ENCODE measurements at regions not wholly inside any gene's neighbourhood (a gene's known extent, or its start where the extent isn't known, plus 50 kb on each side); places are given as distances from the start of the nearest gene placed in this dataset.
"Not testable (repeated sequence)": the region's sequence is repeated elsewhere in the genome, so short reads cannot be mapped to it uniquely, and the experiment has no call there.

DNA sequence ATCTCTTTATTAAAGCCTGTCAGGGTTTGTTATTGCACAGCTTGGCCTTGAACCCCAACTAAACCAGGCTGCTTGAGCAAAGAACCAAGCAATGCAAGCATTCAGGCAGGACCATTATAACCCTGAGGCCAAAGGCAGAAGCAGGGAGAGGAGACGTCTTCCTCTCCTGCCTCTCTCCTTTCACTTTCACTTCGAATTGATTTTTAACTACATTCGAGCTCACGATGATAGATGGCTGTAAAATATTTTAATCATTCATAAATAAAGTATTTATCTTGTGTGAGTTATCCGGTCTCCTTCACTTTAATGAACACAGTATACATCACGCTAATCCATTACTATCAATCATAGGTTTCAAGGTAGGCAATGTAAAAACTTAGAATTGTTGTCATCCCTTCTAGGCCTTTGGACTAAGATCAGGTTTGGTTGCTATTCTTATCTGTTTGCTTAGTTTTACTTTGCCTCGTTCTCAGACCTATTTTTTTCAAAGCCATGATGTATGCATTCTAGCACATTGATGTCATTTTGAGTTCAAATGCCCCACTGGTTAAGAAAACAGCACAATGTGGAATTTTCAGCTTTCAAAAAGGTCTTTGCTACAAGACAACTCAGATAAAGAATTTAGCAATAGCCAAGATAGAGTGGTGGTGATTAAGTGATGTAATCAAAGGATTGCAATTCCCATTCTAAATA is 480.2 kb upstream of the RUNX1 start:
- DNase-seq (ENCODE audit: low spot score): no peak

DNA sequence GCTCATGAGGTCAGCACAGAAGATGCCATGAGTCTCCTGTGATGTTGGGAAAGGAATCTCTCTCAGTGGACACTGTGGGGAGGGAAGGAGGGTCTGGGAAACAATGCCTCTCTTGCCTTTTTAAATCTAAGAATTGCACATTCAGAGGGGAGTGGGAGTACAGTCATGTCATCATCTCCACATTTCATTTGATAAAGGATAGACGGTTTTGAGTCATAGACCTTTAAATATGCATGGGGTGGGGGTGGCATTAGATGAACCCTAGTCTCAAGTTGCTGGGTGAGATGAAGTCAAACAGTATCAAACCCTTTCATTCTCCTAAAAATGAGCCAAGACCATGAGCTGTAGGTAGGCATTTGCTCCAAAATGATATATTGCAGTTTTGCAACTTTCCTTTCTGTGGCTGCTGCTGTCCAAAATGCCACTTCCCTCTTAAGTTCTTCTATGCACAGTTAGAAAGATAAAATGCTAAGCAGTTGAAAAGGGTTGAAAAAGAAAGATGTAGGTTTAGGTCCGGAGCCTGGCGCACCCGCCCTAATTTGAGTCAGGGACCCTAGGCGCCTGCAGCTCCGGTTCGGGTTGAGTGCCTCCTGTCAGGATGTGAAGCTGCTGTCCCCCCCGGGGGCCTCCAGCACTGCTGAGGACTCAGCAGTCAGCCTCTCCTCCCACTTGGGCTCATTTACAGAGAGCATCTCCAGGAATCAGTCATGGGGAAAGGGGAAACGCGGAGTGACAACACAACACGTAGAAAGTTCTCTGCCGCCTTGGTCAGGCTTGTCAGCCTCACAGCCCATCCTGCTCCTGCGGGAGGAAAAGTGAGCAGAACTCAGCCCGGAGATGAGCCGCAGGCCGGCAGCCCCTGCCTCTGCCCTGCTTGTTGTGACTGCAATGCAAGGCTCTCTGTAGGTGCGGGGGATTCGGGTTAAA is 479.3 kb upstream of the RUNX1 start:
- no peak for DNase-seq (ENCODE audit: low spot score)

DNA sequence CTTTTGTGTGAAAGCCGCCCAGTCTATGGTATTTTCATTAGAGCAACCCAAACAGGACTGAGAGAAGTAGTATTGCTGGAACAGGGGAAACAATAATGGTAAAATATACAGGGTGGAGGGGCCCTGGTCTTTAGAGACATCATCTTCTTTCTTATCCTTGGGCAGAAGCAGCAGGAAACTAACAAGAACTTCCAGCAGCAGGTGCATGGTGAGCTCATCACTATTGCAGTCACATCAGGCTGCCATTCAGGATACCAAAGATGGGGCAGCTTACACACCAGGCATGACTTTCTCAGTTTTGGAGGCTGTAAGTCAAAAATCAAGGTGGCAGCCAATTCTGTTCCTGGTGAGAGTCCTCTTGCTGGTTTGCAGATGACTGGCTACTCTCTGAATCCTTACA is 478.3 kb upstream of the RUNX1 start:
- no peak for DNase-seq (ENCODE audit: low spot score)

DNA sequence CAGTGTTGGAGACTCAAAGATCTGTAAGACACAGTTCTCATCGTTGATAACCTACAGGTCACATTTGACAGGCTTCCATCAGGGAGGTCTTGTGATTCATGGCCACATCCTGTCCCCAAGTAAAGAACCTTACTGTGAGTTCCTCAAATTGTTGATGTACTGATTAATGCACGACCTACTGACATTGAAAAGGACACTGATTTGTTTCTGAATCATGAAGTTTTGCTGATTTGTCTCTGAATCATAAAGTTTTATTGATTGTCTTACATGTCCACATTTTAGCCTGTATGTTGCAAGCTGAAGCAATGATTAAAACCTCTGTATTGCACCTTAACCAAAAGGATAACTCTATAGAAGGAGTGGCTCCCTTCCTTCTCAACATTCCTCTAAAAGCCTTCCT is 476.3 kb upstream of the RUNX1 start:
- no peak for DNase-seq (ENCODE audit: low spot score)

DNA sequence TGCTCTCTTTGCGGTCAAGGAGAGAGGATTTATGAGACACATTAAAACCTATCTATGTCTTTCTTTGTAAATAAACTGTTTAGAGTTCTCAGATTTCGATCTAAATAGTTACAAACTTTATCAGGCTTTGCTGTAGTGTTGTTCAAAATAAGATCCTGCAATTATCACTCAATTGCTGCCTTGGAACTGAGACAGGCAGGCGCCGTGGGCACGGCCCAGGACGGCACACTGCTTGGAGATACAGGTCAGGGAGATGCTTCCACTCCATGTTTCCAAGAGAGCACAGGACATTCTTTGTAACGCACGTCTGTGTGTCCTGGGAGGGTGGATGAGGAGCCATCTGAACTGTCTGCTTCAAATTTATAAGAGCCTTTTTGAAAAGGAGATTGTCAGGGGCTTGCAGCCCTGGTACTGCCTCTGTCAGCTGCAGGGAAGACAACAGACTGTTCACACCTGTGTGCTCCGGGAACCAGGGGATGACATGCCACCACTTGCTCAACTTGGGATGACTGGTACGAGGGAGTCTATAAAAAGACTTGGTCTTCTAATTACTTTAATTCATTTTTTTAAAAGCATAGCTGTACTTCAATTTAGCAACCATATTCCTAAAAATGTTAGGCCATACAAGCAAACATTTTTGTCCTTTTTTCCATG is 472.9 kb upstream of the RUNX1 start:
- DNase-seq (ENCODE audit: low spot score): no peak

DNA sequence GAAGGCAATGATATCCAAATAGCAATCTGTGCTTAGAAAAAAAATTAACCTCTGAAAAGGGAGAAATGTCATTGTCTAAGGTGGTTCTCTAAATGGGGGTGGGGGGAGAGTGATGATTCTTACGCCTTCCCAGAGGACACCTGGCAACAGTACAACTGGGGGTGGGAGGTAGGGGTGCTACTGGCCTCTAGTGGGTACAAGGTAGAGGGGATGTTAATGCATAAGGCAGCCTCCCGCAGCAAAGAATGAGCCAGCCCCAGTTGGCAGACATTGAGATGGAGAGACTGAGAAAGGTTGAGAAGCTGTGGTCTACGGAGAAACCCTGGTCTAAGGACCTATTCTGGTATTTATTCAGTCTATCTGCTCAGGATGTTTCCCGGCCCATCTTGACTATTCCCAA is 472.2 kb upstream of the RUNX1 start:
- DNase-seq (ENCODE audit: low spot score): no peak

DNA sequence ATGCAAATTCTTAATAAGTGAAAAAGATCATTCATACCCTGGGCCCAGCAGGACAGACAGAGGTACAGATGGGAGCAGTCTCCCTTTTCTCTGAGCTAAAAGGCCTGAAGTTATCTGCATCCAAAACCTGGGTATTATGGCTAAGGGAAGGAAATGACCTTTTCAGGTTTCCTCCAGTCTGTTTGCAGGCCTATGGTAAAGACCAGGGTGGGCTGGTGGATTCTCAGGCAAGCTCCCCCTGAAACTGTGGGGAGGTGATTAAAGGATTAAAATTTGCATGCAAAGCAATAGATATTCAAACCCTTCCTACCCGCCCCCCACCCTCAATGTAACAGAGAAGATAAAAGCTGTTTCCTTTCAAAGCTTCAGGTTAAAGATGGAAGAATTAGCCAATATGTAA is 471.8 kb upstream of the RUNX1 start:
- DNase-seq (ENCODE audit: low spot score): no peak

DNA sequence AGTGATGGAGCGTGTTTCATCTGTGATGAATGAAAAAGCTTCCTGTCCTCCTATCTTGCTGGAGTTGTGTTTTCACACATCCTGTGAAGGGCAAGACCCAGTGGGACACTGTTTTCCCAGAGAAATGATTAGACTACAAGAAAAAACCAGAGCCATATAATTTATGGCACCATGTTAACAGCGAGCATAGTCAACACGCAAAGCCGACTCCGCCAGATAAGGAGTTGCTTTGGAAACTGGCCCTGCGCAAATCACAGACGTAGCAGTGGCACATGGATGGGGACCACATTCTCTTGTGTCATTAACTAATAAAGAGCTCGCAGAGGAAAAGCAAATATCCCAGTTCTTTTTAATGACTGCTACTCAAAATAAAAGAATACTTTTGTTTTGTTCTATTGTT is 471.2 kb upstream of the RUNX1 start:
- no peak for DNase-seq (ENCODE audit: low spot score)

DNA sequence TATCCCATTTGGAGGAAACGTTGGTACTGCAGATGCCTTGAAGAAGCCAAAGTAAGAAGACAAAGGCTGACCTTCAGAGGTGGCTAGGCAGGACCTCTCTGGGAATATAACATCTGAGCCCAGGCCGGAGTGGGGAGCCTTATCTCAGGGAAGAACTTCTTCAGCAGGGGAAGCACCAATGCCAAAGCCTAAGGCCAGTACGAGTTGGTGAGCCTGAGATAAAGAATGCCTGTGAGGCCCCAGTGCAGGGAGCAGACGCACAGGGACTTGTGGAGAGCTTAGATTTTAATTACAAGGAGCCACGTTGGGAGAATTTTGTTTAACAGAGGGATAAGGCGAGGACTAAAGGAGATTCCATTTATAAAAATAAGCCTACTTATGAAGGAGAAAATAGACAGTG is 468.8 kb upstream of the RUNX1 start:
- no peak for DNase-seq (ENCODE audit: low spot score)

DNA sequence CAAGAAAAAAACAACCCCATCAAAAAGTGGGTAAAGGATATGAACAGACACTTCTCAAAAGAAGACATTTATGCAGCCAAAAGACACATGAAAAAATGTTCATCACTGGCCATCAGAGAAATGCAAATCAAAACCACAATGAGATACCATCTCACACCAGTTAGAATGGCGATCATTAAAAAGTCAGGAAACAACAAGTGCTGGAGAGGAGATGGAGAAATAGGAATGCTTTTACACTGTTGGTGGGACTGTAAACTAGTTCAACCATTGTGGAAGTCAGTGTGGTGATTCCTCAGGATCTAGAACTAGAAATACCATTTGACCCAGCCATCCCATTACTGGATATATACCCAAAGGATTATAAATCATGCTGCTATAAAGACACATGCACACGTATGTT is 467.2 kb upstream of the RUNX1 start:
- not testable (repeated sequence) for DNase-seq (ENCODE audit: low spot score)

DNA sequence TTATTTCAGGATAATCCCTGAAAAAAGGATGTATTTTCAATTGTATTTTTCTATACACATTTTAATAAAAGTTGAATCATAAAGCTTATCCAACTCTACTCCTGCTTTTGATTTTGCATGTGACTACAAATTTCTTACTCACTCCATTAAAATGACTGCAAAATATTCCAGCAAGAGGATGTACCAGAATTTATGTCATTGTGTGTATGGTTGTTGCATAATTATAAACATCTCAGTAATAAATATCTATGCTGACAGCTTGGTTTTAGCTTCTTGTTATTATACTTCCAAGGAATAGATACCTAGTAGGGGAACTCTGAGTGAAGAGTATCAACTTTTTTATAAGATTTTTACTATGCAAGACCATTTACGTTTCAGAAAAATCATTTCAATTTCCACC is 463.2 kb upstream of the RUNX1 start:
- no peak for DNase-seq (ENCODE audit: low spot score)

DNA sequence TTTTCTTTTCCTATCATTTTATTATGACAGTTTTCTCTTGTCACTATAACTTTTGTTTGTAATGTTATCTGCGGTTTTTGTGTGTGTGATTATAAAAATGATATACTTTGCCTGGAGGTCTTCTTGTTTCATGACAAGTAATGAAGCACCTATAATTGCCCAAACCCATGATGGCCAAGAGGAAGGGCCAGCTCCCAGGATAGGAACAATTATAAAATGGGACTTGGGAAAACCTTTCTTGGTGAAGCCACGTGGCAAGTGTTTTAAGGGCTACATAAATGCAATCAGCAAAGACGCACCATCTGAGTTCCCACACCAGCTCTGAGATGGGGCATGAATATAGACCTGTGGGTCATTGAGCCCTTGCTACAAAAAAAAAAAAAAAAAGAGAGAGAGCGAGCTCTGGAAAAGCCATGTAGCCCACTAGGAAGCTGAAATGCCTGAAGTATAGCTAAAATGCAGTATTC is 462.6 kb upstream of the RUNX1 start:
- DNase-seq (ENCODE audit: low spot score): no peak

DNA sequence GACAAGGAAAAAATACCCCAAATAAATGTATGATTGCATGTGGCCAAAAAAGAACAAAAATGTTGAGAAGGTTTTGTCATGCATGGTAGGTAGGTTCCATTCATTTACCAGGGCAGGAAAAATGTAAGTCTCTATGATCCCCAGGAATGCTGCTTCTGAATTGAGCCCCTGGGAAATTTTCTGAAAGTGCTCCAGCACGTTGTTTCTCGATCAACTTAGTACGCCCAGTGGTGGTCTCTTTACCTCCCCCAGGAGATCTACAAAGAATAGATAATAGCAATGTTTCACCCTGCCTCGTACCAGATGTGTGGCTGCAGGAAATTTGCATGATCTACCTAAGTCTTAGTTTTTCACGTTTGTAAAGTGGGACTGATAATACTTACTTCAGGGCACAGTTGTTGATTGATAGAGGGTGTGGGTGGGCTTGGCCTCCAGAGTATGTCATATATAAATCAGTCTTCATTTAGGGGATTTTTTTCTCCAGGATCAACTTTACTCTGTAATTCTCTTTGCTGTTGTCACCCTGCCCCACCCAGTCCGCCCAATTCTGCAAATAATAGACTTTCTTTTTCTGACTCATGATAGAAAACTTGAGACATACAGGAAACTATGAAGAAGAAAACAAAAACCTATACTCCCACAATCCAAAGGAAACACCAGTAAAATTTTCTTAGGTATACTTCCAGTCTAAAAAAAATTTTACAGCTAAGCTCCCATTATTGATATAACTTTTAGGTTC is 462.0 kb upstream of the RUNX1 start:
- no peak for DNase-seq (ENCODE audit: low spot score)

DNA sequence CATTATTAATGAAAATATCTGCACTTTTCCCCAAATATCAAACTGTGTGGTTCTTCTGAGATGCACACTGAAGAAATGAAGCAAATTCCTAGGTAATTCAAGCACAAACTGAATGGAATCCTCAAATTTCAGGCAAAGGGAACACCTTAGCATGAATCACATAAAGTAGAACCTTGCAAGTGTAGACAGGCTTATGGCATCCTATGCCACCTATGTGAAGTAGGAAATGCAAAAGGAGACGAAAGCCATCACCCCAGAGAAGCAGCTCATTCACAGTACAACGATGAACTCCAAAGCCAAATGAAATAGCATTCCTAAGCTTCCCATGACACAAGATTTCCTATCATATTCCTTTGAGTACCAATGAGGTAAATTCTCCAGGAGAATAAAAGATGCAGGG is 461.2 kb upstream of the RUNX1 start:
- no peak for DNase-seq (ENCODE audit: low spot score)

DNA sequence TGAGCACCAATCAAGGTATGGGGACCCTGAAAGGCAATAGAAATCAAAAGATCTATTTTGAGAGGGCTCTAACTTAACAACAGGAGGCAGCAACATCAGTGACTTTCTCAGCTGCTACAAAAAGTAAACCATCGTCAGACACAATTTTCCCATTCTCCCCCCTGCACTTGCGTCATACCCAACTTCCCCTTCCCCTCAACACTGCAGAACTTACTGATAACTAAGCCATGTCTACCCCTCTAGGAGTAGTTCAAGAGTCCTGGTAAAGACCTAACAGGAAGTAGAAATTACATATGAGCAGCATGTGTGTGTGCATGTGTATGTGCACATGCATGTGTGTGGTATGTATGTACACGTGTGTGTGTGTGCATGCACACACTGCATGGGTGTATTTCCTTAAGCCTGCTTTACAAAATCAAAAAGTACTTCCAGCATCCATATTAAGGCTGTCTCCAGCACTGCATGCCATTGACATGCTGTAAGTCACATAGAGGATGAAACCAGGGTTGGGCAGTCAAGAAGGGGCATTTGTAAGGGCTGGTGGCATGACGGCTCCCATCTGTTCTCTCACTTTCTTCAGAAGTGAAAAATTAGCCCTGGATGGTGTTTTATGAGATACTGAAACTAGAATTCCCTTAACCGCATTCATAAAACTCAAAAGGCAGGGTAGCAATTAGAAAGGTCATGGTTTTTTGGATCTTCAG is 460.1 kb upstream of the RUNX1 start:
- peak; percentile 28 for DNase-seq (ENCODE audit: low spot score)

DNA sequence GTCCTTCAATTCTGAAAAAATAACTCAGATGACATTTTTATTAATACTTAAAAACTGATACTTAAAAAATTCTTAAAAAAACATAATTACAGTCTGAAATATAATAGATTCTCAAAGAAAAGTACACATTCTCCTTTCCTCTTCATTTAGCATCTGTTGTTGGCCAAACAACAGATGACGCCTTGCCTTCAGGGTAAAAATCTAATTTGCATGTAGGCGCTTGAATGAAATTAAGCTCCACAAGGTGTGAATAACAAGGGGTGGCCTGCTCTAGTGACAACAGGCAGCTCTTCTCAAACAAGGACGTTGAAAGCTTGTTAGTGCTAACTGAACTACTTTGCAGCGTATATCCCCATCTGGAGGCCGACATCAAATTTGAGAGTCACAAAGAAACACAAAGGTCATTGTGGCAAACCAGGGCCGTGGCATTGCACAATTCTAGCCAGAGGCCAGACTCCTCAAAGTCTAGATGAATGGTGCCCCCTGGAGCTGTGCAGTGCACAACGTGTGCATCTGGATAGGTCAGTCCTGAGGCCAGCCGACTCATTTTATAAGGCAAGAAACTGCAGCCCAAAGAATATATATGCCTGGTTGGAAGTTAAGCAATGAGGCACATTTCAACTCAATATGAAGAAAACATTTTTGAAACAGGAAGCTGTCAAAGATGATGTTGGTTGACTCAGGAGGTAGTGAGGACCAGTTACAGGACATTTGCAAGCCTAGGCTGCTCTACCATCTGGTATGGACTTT is 459.2 kb upstream of the RUNX1 start:
- peak; percentile 66 for DNase-seq (ENCODE audit: low spot score)

DNA sequence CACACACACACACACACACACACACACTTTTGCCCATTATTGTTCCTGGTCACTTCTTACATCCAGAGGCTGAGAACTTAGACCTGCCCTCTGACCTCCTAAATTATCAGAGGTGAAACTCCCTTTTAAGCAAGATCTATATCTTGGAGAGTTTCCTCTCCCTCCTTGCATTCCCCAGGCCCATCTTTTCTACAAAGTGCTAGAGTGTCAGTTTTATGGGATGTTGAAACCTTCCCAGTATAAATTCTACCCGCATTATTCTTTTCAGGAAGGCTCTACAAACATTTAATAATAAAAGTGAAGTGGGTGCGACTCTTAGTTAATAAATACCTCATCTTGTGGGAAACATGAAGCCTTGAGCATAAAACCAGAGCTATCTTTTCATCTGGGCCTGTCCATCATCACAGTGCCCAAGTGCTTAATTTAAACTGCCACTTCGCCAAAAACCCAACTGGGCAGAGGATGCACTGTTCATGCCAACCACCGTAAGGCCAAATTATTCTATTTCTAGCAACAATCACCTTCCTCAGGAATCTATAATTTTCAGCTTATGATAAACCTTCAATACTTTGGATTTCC is 458.2 kb upstream of the RUNX1 start:
- no peak for DNase-seq (ENCODE audit: low spot score)

DNA sequence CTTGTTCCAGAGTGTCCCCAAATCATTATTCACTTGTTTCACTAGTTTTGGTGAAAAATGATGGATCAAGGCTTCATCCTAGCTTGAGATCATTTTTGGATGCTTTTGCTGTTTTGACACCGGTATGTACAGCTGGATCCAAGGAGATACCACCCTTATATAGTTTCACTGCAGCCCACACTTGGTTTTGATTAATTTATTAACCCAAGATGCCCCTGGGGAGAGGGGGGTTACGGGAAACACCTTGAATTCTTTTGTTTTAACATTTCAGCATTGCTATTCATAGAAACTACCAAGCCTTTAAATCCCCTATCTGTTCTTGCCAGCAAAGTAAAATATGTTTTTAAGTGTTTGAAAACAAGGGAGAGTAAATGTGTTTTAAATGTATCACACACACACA is 457.7 kb upstream of the RUNX1 start:
- no peak for DNase-seq (ENCODE audit: low spot score)

DNA sequence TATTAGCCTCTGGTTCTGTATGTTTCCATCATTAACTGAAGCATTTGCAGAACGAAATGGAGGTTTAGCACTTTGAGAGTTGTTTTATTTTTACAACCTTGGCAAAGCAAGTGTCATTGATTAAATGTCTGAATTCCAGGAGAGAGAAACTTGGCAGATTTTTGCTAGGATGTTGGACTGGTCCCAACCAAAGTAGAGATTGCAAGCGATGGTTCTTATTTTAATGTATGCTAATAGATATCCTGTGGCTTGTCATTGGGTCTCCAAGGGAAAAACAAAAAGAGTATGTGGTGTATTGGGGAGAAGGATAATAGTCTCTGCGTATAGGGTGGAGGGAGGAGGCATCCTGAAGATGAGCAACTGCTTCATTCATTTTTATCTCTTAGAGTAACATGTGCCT is 457.2 kb upstream of the RUNX1 start:
- no peak for DNase-seq (ENCODE audit: low spot score)

DNA sequence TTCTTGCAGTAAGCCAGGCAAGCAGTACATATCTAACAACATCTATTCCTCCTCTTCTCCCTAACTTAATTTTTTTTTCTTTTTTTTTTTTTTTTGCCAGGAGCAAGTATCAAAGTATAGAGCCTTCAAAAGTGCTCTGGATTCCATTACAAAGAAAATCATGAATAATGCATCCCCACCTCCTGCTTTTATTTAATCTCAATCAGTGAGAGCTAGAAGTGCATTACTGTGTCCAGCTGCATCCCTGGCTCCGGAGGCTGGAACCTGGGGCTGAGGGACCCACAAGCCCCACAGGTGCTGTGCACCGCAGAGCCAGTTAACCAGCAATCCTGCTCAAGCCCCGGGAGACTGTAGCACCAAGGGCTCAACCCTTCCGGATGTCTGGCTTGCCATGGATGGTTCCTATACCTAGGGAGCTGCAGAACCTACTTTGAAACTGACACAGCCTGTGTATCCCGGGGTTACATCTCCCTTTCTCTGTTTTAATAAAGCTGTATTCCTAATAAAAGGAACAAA is 455.9 kb upstream of the RUNX1 start:
- DNase-seq (ENCODE audit: low spot score): no peak

Measured in mucosa of gallbladder (tissue), 1 donor.